HG03520 (cell line): ENCODE measurements at regions not wholly inside any gene's neighbourhood (a gene's known extent, or its start where the extent isn't known, plus 50 kb on each side); places are given as distances from the start of the nearest gene placed in this dataset.
"Not testable (repeated sequence)": the region's sequence is repeated elsewhere in the genome, so short reads cannot be mapped to it uniquely, and the experiment has no call there.

Source experiments
- ATAC-seq: cut with Tn5 transposase; IDR thresholded peaks from one replicate; pipeline ENCODE4 v1.9.1; 2021; ENCODE audit warnings: mild to moderate bottlenecking, moderate library complexity; ENCODE audit not compliant: unreplicated experiment

DNA sequence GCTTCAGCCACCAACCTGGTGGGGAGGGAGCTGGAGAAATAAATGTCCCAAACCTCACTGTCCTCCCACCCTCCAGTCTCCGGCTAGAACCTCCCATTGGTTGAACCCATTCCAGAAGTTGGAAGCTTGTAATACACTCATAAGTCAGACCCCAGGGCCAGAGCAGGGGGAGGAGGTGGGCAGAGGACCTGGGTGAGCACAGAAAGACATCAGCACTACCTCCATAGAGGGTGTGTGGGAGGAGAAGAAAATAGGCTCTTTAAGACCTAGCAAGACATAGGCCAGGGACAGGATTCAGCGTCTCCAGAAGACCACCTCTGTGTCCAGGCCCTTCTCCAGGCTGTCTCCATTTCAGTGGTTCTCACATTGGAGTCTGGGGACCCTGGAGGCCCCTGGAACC lies 73.3 kb upstream of the TOP1 start:
- no peak for ATAC-seq

DNA sequence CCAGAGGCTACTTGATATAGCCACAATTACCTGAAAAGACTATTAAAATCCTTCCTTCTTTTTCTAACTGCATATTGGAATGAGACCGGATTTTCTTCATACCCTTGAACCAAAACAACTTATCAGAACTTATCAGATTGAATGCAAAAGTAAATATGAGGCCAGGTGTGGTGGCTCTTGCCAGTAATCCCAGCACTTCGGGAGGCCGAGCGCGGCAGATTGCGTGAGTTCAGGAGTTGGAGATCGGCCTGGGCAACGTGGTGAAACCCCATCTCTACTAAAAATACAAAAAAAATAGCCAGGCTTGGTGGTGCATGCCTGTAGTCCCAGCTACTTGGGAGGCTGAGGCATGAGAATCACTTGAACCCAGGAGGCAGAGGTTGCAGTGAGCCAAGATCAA lies 72.8 kb upstream of the TOP1 start:
- not testable (repeated sequence) for ATAC-seq

DNA sequence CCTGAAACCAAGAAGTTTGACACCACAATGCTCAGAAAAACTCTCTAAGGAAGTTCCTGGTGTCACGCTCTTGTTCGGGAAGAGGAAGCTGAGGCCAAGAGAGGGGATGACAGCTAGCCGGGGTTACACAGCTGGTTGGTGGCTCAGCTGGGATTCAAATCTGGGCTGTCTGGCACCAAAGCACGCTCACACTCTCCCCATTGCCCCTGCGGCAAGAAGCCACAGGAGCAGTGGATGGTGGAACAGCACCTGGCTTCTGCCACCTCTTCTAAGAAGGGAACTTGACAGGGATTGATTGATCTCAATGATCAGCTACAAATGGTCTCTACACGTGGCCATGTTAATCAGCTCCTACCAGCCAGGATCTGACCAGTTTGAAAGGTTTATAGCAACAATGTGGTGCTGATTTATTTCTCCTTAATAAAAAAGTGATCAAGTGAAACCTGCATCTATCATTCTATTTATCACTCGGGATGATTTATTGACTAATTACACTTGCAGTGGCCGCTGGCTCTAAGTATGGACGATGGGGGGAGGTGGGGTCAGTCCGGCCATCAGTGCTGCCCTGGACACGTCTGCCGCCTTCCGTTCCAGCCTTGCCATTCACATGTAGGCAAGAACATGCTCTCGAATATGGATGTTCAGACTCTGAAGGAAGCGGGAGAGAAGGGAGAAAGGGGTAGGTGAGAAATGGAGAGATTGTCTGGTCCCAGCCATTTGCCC lies 71.9 kb upstream of the TOP1 start:
- ATAC-seq = no peak

DNA sequence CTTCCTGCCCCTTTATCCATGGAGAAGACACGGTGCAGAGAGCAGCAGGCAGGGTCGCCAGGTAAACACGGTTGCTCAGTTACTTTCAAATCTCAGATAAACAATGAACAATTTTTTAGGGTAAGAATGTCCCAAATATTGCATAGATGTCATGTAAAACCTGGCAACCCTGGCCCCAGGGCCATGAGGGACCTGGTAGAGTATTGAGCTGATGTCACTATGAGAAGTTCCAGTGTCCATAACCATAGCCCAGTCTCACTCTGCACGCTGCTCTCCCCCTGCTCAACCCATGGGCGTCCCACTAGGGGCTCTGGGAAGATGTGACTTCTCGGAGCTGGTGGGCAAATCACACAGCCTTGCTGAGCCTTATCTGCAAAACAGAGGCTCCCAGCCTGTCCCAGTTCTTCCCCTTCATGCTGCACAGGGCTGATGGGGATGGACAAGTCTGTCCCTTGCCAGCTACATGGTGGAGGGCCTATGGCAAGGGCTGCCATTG lies 71.3 kb upstream of the TOP1 start:
- ATAC-seq = no peak

DNA sequence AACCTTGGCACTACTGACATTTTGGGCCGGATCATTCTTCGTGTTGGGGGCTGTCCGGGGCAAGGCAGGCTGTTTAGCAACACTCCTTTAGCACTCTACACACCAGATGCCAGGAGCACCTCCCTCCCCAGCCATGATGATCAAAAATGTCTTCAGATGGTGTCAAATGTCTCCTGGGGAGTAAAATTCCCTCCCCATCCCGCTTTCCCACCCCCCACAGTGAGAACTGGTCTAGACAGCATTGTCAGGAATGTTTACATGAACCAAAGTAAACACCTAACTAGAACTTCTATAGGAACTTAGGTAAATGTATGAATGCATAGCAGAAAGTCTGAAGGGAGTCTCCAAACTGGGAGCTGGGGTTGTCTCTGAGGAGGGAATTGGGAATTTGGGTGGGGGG lies 70.0 kb upstream of the TOP1 start:
- ATAC-seq = no peak

DNA sequence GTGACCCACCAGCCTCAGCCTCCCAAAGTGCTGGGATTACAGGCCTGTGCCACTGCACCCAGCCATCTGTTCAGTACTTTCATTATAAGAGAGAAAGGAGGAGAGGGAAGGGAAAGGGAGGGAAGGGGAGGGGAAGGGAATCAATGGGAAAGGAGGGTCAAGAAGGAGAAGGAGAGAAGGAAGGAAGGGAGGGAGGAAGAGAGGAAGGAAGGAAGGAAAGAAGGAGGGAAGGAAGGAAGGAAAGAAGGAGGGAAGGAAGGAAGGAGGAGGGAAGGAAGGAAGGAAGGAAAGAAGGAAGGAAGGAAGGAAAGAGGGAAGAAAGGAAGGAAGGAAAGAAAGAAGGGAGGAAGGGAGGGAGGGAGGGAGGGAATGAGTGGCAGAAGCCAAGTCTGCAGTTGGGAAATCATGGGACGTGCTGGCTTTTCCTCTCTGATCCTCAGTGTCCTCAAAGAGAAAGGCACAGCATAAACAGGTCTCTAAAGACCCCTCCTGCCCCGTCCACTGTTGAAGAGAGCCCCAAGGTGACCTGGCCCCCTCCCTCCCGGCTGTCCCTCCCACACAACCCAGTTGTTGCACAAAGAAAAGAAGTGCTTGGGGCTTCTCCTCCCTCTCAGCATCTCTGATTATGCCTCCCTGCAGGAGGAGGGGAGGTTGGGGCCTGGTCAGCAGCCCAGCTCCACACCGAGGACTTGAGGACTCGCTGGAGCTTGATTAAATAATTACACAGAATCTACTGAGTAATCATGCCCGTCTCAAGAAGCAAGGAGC lies 69.1 kb upstream of the TOP1 start:
- ATAC-seq = no peak

DNA sequence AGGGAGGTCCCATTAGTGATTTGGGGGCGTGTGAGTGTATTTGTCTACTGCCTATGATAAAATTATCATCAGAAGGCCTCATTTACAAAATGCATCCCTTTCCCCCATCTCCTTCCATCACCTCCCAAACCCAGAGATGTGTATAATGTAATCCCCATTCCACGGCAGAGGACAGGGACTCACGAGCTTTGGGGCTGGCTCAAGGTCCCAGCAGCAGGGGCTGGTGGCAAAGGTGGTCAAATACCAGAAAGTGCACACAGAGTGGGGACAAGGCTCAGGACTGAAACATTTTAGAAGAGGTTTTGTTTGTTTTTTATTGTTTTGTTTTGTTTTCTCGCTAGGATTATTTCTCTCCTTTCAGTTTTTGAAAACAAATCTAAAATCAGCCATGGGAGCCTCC lies 68.5 kb upstream of the TOP1 start:
- no peak for ATAC-seq

DNA sequence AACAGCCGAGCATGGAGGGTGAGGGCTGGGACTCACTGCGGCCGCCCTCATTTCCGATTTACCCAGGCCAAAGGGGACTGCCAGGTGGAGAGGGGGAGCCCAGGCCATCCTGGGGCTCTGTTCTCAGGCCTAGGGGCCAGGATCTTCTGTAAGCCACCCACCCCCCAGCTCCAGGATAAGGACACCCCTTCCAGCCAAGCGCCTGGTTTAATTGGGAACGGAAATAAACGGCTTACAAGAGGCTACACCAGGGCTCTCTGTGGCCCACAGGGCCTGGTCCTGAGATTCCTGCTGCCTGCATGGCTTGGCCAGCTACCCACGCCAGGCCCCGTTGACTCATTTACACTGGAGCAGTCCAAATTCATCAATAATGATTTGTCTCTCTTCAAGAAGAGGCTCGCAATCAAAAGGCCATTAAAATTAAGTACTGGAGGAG lies 68.1 kb upstream of the TOP1 start:
- no peak for ATAC-seq

DNA sequence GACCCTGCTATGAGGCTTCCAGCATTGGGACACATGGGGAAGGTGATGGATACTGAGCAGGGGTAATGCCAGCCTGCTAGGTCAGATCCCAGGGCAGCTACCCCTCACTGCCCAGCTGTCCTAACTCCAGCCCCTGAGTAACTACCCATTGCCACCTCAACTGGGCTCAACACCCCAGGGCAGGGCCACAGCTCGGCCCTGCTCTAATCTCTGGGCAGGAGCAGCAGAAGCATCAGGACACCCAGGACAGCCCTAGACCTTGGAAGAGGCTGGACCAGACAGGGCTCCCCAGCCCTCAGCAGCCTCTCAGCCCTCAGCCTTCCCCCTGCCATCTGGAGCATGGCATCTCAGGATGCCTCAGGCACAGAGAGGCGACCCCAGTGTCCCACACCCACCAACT lies 67.4 kb upstream of the TOP1 start:
- ATAC-seq = no peak

DNA sequence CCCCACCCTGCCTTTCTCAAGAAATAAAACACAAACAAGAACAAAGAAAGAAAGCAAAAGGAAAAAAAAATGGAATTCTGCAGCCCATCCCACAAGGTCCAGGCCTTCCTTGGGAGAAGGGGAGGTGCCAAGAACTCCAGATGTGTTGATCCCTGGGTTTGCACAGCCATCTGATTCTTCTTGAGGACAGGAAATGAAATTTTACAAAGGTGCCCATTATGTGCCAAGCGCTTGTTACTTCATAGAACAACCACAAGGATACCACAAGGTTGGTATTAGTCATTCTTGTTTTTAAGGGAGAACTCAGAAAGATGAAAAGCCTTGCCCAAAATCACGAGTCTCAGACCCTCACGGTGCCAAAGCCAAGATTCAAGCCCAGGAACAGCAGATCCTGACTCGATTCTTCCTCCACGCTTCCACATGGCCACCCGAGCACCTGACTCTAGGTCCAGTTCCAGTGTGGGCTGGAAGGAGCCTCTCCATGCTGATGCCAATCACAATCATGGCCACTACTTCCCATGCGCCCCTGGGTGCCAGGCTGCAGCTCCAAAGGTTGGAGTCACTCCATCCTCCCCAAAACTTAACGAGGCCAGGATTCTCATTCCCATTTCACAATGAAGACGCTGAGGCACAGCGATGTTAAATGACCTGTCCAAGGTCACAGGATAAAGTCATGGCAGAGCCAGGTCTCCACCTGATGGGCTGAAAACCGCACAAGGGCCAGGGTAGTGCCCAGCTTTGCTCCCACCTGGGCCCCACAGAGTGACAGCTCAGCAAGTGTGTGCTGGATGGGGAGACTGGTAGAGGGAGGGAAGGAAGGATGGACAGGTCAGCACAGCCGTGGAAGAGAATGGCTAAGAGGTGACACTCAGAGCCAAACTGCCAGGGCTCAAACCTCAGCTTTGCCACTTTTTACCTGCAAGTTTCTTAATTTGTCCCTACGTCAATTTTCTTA lies 66.7 kb upstream of the TOP1 start:
- ATAC-seq = no peak

DNA sequence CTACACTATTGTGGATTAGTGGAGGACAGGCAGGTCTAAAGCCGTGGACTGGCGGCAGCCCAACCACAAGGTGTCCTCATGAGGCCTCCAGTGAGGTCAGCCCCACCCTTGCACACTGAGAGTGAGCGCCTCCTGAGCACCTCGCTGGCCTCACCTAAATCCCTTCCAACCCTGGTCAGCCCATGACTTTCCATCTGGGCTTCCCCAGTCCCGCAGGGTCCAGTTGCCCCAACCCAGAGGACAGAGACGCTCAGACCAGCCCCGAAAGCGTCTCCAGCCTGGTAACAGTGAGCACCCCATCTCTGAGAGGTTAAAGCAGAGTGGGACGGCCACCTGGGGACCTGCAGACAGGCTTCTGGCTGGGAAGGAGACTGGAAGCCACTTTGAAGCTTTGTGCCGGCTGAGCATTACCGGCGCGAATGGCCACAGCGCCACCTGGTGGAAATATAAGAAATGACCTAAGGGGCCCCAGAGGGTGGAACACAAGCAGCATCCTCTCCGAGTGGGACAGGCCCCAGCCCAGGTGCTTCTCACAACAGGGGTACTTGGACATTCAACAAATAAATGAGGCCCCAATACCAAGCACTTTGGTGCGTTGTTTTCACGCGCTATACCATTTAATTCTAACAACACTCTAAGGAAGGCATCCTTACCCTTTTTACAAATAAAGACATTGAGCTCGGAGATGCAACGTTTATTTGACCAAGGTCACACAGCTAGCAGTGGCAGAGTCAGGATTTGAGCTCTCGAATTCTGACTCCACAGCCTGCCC lies 65.7 kb upstream of the TOP1 start:
- peak; percentile 72 for ATAC-seq

DNA sequence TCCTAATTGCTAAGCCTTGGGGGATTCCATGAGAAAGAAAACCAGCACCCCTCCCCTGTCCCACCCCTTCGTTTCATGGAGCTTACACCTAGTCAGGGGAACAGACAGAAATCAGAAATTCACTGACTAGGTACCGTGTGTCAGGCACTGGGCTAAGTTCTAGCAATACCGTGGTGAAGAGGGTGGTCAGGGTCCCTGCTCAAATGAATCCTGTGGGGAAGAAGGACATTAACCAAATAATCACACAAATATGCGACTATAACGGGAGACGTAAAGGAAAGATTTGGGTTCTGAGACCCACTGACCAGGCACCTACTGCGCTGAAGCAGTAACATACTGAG lies 65.1 kb upstream of the TOP1 start:
- ATAC-seq = no peak

DNA sequence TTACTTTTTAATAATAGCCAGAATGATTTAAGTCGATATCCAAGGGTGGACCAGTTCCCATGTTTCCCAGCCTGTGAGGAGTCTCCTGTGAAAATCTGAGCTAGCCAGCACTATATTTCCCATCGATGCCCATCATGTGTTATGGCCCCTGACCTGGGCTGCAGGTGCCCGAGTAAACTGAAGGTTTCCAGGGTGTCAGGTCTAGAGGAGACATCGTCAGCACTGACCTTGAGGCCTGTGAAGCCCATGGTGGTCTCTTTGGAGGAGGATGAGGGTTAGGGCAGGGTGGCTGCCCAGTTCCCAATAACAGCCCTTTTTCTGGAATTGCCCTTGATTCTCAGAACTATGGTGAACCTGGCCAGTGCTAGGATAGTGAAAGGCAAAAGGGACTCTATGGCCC lies 63.0 kb upstream of the TOP1 start:
- ATAC-seq = no peak

DNA sequence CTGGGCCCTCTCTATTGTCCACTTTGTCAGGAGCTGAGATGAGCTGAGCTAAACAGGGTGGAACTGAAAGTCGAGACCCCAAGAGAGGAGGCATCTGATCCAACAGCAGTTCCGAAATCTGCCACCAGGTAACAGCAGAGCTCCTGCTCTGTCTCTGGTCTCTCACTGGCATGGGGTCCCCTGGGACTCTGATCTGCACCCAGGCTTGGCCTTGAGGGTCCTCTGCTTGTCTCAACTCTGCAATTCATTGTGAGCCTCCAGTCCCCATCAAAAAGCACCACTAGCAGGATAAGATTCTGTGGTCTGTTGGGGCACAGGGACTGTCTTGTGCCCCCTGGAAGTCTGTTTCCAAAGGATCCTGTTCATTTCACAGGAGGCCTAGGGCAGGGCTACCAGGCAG lies 62.5 kb upstream of the TOP1 start:
- ATAC-seq = no peak

DNA sequence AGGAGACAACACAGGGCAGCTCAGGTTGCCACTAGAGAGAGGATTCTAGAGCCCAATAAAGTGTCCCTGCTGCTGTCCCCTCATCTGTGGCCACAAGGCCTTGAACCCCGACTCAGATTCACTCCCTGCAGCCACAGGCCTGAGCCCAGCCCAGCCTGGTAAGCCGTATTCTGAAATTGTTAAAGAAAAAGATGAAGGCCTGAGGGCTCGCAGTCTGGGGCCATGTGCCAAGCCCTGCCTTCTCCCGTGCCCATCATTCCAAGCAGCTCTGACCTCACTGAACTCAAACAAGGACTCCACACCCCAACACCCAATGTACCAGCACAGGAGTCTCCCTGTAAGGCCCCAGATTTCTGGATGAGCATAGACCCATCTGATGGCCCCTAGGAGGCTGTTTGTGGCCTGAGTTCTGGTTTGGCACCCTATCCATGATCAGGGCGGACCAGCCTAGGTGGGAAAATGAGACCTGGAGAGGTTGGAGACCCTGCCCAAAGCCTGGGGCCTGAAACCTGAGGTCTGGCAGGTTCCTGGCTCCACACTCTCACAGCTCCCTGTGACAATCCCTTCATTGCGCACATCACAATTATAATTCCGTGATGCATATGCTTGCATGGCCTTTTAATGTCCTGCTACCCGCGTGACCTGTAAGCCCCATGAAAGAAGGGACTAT lies 62.0 kb upstream of the TOP1 start:
- no peak for ATAC-seq

DNA sequence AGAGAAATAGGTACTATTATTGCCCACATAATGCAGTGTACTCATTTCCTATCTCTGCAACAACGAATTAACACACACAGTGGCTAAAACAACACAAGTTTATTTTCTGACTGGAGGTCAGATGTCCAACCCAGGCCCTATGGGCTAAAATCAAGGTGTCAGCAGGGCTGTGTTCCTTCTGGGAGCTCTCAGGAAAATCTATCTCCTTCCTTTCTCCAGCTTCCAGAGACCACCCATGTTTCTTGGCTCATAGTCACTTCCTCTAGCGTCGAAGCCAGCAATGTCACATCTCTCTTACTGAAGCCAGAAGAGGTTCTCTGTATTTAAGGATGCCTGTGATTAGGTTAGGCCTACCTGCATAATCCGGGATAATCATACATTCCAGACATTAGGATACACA lies 60.9 kb upstream of the TOP1 start:
- no peak for ATAC-seq

DNA sequence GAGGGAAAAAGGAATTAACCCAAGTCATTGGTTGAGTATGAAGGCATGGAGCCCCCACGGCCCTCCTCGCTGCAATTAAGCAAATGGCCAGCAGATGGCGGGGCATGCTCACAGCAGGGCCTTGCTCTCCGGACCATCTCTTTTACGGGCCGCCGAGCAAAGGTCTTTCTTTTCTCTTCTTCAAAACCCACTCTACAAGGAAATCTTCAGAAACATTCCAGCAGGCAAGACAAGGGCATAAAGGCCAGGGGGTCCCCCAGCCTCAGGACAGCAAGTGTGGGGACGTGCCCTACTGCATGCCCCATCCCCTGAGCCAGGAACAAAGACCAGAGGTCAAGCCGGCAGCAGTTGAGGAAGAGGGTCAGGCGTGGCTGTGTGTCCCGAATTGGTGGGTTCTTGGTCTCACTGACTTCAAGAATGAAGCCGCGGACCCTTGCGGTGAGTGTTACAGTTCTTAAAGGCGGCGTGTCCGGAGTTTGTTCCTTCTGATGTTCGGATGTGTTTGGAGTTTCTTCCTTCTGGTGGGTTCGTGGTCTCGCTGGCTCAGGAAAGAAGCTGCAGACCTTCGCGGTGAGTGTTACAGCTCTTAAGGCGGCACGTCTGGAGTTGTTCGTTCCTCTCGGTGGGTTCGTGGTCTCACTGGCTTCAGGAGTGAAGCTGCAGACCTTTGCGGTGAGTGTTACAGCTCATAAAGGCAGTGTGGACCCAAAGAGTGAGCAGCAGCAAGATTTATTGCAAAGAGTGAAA lies 59.6 kb upstream of the TOP1 start:
- ATAC-seq = not testable (repeated sequence)

DNA sequence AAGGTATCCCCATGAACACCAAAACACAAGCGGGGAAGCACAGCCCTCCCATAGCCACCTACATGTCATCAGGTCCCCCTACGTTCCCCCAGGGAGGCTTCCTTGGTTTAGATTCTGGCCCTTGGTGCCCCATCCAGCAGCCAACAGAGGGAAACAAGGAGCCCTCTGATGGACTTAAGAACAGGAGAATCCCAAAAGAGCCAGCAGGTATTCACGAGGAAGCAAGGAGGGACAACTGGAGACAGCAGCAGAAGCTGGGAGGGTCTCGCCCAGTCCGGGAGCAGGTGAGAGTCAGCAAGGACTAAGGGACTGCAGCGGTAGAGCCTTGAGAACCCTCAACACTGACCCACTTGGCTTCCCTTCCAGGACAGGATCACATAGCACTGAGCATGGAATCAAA lies 58.4 kb upstream of the TOP1 start:
- no peak for ATAC-seq

DNA sequence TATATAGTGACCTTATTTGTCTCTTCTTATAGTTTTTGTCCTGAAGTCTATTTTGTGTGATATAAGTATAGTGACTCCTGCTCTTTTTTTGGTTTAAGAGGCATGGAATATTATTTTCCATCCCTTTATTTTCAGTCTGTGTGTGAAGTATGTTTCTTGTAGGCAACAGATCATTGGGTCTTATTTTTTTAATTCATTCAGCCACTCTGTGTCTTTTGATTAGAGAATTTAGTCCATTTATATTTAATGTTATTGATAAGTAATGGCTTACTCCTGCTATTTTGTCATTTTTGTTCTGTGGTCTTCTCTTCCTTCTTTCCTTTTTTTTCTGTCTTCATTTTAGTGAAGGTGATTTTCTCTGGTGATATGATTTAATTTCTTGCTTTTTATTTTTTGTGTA lies 51.4 kb upstream of the TOP1 start:
- no peak for ATAC-seq
